BJ (cell line): ENCODE measurements at regions not wholly inside any gene's neighbourhood (a gene's known extent, or its start where the extent isn't known, plus 50 kb on each side); places are given as distances from the start of the nearest gene placed in this dataset.

Experiments
- CTCF ChIA-PET: fragments of 350-600 bp; formaldehyde crosslinking; extraction: SDS; loops from one replicate; lab custom pipeline; 2021; ENCODE audit warnings: antibody characterized with exemption, inconsistent platforms; lab: Yijun Ruan, JAX
- POLR2A ChIA-PET: fragments of 300-600 bp; sonication (Branson Sonifier 250); formaldehyde crosslinking; extraction: SDS; loops from one replicate; lab custom pipeline; 2021; ENCODE audit warnings: antibody characterized with exemption; lab: Charles Lee
- DNase-seq: peaks from one replicate; pipeline ENCODE4 v3.0.0-alpha.2; 2011; ENCODE audit warnings: low read depth
- H3K27me3 ChIP-seq: 2 replicates; pipeline ENCODE4 v1.6.0; 2011; ENCODE audit warnings: low read length; ENCODE audit not compliant: control insufficient read depth, insufficient read depth
- H3K36me3 ChIP-seq: 2 replicates; pipeline ENCODE4 v1.5.1; 2011; ENCODE audit warnings: low read length; ENCODE audit not compliant: control insufficient read depth, insufficient read depth
- H3K4me3 ChIP-seq: 2 replicates; pipeline ENCODE4 v1.5.1; 2011; ENCODE audit warnings: low read depth, mild to moderate bottlenecking, control low read depth, low read length
- CTCF ChIP-seq: IDR thresholded peaks from 2 replicates; pipeline ENCODE4 v1.5.1; 2011; ENCODE audit warnings: low read depth, mild to moderate bottlenecking, control low read depth, inconsistent platforms, low read length, moderate library complexity; ENCODE audit not compliant: insufficient read depth

DNA sequence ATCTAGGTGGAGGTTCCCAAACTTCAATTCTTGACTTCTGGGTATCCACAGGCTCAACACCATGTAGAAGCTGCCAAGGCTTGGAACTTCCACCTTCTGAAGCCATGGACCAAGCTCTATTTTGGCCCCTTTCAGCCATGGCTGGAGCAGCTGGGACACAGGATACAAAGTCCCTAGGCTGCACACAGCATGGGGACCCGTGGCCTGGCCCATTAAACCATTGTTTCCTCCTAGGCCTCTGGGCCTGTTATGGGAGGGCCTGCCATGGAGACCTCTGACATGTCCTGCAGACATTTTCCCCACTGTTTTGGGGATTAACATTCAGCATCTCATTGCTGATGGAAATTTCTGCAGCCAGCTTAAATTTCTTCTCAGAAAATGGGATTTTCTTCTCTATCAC is 1908.0 kb downstream of the EFNA5 start:
- ChIA-PET POLR2A (no interaction called here), CTCF (no interaction called here)
- no peak for TF ChIP-seq CTCF
- Histone ChIP-seq H3K4me3 (no peak overlapping the region), H3K36me3 (no peaks in the 10 kb centered on the region), H3K27me3 (no peaks in the 10 kb centered on the region)
- DNase-seq, result no peak

DNA sequence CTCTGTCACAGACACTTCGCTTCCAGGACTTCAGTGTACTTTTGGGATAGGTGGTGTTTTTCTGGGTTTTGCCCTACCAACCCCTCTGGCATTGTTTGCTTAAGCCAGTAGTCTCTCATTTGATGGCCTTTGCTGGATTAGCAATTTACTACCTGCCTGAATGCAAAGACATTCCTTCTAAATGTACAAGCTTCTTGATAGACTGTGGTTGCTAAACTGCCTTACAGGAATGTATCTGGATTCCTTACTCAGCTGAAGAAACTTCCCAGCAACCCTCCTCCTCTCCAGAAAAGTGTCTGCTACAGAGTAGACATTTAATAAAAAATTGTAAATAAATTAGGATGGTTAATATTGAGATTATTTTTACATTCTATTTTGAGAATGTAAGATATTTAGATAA is 1916.7 kb downstream of the EFNA5 start:
- no peak for TF ChIP-seq CTCF
- no peak for DNase-seq
- Histone ChIP-seq H3K4me3 (no peak overlapping the region), H3K36me3 (no peaks in the 10 kb centered on the region), H3K27me3 (no peaks in the 10 kb centered on the region)
- POLR2A ChIA-PET, result no interaction called here
- CTCF ChIA-PET, result no interaction called here

GRCh38 chr5:105752801-105753200 is 1917.9 kb downstream of the EFNA5 start:
- Histone ChIP-seq H3K4me3 (no peak overlapping the region), H3K36me3 (no peaks in the 10 kb centered on the region), H3K27me3 (no peaks in the 10 kb centered on the region)
- ChIA-PET CTCF (no interaction called here), POLR2A (no interaction called here)
- no peak for DNase-seq
- TF ChIP-seq CTCF, result no peak

DNA sequence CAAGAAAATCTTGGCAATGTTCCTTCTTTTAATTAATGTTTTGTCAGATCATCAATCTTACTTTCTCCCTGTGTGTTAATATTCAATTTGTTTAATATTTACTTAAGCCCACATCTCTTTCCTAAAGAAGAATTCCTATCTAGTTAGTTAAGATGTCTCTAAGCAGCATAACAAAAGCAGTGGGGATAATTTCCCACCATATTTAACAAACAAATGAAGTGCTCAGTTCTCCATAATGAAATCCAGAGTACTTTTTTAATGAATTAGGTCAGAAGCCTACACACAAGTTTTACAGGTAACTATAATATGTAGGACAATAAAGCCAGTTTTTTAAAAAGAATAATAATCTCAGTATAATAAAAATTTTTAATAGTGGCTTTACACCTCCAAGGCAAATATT is 1918.8 kb downstream of the EFNA5 start:
- no peak overlapping the region for H3K4me3 ChIP-seq
- POLR2A ChIA-PET, result no interaction called here
- no peak for TF ChIP-seq CTCF
- CTCF ChIA-PET, result no interaction called here
- no peaks in the 10 kb centered on the region for H3K36me3 ChIP-seq
- DNase-seq, result no peak
- no peaks in the 10 kb centered on the region for H3K27me3 ChIP-seq

- POLR2A ChIA-PET, result no interaction called here
- no peaks in the 10 kb centered on the region for H3K36me3 ChIP-seq
- H3K27me3 ChIP-seq, result no peaks in the 10 kb centered on the region
- DNase-seq, result no peak
- CTCF ChIA-PET, result no interaction called here
- H3K4me3 ChIP-seq, result no peak overlapping the region
- TF ChIP-seq CTCF, result no peak
Measured at GRCh38 chr5:105745111-105745510, 1925.6 kb downstream of the EFNA5 start.
